ENCODE measurements at regions not wholly inside any gene's neighbourhood (a gene's known extent, or its start where the extent isn't known, plus 50 kb on each side); places are given as distances from the start of the nearest gene placed in this dataset.

DNA sequence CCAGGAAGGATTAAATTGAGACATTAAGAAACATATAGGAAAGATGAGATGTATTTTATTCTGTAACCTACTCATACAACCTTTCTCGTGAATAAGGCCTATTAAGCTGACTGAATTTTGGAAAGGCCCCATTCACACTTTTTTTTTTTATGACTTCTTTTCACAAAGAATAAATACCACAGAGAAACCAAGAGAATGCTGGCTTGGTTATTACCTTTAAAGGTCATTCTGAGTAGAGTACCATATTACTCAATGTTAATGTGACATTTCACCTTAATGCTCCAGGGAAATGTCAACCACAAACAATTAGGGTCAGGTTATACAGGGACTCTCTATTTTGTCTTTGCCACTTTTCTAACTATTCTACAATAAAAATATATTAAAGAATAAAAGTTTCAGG, 204.9 kb upstream of the PTCHD4 start:
- TF ChIP-seq, protein P1, sequence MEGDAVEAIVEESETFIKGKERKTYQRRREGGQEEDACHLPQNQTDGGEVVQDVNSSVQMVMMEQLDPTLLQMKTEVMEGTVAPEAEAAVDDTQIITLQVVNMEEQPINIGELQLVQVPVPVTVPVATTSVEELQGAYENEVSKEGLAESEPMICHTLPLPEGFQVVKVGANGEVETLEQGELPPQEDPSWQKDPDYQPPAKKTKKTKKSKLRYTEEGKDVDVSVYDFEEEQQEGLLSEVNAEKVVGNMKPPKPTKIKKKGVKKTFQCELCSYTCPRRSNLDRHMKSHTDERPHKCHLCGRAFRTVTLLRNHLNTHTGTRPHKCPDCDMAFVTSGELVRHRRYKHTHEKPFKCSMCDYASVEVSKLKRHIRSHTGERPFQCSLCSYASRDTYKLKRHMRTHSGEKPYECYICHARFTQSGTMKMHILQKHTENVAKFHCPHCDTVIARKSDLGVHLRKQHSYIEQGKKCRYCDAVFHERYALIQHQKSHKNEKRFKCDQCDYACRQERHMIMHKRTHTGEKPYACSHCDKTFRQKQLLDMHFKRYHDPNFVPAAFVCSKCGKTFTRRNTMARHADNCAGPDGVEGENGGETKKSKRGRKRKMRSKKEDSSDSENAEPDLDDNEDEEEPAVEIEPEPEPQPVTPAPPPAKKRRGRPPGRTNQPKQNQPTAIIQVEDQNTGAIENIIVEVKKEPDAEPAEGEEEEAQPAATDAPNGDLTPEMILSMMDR (IDR thresholded peaks at IDR 0.05; ENCODE audit: low read depth, low read length, missing input control): no peak
- TF ChIP-seq JUND (IDR thresholded peaks at IDR 0.05) (no peak), YY1 (IDR thresholded peaks at IDR 0.05) (no peak)
- TF ChIP-seq, protein P2, sequence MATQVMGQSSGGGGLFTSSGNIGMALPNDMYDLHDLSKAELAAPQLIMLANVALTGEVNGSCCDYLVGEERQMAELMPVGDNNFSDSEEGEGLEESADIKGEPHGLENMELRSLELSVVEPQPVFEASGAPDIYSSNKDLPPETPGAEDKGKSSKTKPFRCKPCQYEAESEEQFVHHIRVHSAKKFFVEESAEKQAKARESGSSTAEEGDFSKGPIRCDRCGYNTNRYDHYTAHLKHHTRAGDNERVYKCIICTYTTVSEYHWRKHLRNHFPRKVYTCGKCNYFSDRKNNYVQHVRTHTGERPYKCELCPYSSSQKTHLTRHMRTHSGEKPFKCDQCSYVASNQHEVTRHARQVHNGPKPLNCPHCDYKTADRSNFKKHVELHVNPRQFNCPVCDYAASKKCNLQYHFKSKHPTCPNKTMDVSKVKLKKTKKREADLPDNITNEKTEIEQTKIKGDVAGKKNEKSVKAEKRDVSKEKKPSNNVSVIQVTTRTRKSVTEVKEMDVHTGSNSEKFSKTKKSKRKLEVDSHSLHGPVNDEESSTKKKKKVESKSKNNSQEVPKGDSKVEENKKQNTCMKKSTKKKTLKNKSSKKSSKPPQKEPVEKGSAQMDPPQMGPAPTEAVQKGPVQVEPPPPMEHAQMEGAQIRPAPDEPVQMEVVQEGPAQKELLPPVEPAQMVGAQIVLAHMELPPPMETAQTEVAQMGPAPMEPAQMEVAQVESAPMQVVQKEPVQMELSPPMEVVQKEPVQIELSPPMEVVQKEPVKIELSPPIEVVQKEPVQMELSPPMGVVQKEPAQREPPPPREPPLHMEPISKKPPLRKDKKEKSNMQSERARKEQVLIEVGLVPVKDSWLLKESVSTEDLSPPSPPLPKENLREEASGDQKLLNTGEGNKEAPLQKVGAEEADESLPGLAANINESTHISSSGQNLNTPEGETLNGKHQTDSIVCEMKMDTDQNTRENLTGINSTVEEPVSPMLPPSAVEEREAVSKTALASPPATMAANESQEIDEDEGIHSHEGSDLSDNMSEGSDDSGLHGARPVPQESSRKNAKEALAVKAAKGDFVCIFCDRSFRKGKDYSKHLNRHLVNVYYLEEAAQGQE (IDR thresholded peaks at IDR 0.05): no peak

All from liver (tissue), 3 donors.